HepG2 (cell line): ENCODE measurements at regions not wholly inside any gene's neighbourhood (a gene's known extent, or its start where the extent isn't known, plus 50 kb on each side); places are given as distances from the start of the nearest gene placed in this dataset.

Experiments used
- ATF7-NPFF ChIP-seq: sonication (generic); formaldehyde crosslinking; IDR thresholded peaks from 2 replicates; pipeline ENCODE4 v1.8.1; 2023; ENCODE audit warnings: mild to moderate bottlenecking, low read depth, missing genetic modification reagents, moderate library complexity
- CBX1 ChIP-seq: IDR thresholded peaks from one replicate; pipeline ENCODE4 v1.6.1; 2016; ENCODE audit warnings: antibody characterized with exemption, low read depth
- DMTF1 ChIP-seq: sonication (generic); formaldehyde crosslinking; IDR thresholded peaks from 2 replicates; pipeline ENCODE4 v1.4.0; 2020; ENCODE audit warnings: mild to moderate bottlenecking, missing genetic modification reagents
- FOSL2 ChIP-seq: sonication (generic); formaldehyde crosslinking; IDR thresholded peaks from 2 replicates; pipeline ENCODE4 v1.4.0; 2020; ENCODE audit warnings: missing genetic modification reagents
- FOXO1 ChIP-seq: sonication (generic); formaldehyde crosslinking; IDR thresholded peaks from 2 replicates; pipeline ENCODE4 v1.4.0; 2020; ENCODE audit warnings: missing genetic modification reagents
- HNRNPH1 ChIP-seq: fragments of 200-400 bp; formaldehyde crosslinking; optimal IDR thresholded peaks from 2 replicates; pipeline ENCODE3; 2017; ENCODE audit warnings: mild to moderate bottlenecking, low read depth, low read length
- JUND ChIP-seq: sonication (generic); formaldehyde crosslinking; IDR thresholded peaks from 2 replicates; pipeline ENCODE4 v1.8.0; 2022; ENCODE audit warnings: mild to moderate bottlenecking, missing genetic modification reagents
- KLF15 ChIP-seq: sonication (generic); formaldehyde crosslinking; IDR thresholded peaks from 2 replicates; pipeline ENCODE4 v1.8.1; 2023; ENCODE audit warnings: borderline replicate concordance, mild to moderate bottlenecking, inconsistent platforms, missing genetic modification reagents, mixed read lengths
- NFKBIZ ChIP-seq: IDR thresholded peaks from 2 replicates; pipeline ENCODE4 v1.6.1; 2018; ENCODE audit warnings: missing genetic modification reagents, missing compliant biosample characterization
- NR2F6 ChIP-seq, 2 experiments: IDR thresholded peaks; 2 replicates each; pipeline ENCODE4 v1.6.1; 2016; ENCODE audit warnings: antibody characterized with exemption in 1 of 2, mild to moderate bottlenecking in 1 of 2
- NRL ChIP-seq: sonication (generic); formaldehyde crosslinking; IDR thresholded peaks from 2 replicates; pipeline ENCODE4 v1.5.0; 2020; ENCODE audit warnings: missing genetic modification reagents, mild to moderate bottlenecking, moderate library complexity, borderline replicate concordance
- PHF21A ChIP-seq: sonication (generic); formaldehyde crosslinking; IDR thresholded peaks from 2 replicates; pipeline ENCODE4 v1.5.0; 2020; ENCODE audit warnings: mild to moderate bottlenecking, missing genetic modification reagents
- RARA ChIP-seq: IDR thresholded peaks from 2 replicates; pipeline ENCODE4 v1.6.1; 2016; ENCODE audit warnings: missing genetic modification reagents, missing compliant biosample characterization
- RXRB ChIP-seq: IDR thresholded peaks from 2 replicates; pipeline ENCODE4 v1.6.1; 2016; ENCODE audit warnings: borderline replicate concordance, missing genetic modification reagents, missing compliant biosample characterization
- SKIL ChIP-seq: sonication (generic); formaldehyde crosslinking; IDR thresholded peaks from 2 replicates; pipeline ENCODE4 v1.8.0; 2022; ENCODE audit warnings: missing genetic modification reagents, mild to moderate bottlenecking, moderate library complexity, borderline replicate concordance
- SPEN ChIP-seq: sonication (generic); formaldehyde crosslinking; IDR thresholded peaks from 2 replicates; pipeline ENCODE4 v1.5.1; 2020; ENCODE audit warnings: low read depth, mild to moderate bottlenecking, missing genetic modification reagents
- ZNF256 ChIP-seq: sonication (generic); formaldehyde crosslinking; conservative IDR thresholded peaks from 2 replicates; pipeline ENCODE4 v1.4.0; 2020; ENCODE audit warnings: missing genetic modification reagents
- ZNF296 ChIP-seq: sonication (generic); formaldehyde crosslinking; conservative IDR thresholded peaks from 2 replicates; pipeline ENCODE4 v1.5.0; 2020; ENCODE audit warnings: mild to moderate bottlenecking, missing genetic modification reagents
- ZNF501 ChIP-seq: sonication (generic); formaldehyde crosslinking; IDR thresholded peaks from 2 replicates; pipeline ENCODE4 v1.5.1; 2020; ENCODE audit warnings: mild to moderate bottlenecking, moderate library complexity, missing genetic modification reagents
- ZNF572 ChIP-seq: sonication (generic); formaldehyde crosslinking; IDR thresholded peaks from 2 replicates; pipeline ENCODE4 v1.5.1; 2020; ENCODE audit warnings: mild to moderate bottlenecking, missing genetic modification reagents
- ZSCAN9 ChIP-seq: IDR thresholded peaks from 2 replicates; pipeline ENCODE4 v1.6.1; 2016; ENCODE audit warnings: borderline replicate concordance
- TF ChIP-seq, protein P1 (sequence below): sonication (generic); formaldehyde crosslinking; IDR thresholded peaks from 2 replicates; pipeline ENCODE4 v1.9.0; 2022; ENCODE audit warnings: missing genetic modification reagents, mild to moderate bottlenecking, borderline replicate concordance
- TF ChIP-seq, protein P2 (sequence below): IDR thresholded peaks from 2 replicates; pipeline ENCODE4 v1.6.1; 2016

GRCh38 chr6:37109714-37110499 is 60.0 kb upstream of the PIM1 start (continued):
- TF ChIP-seq PHF21A = 0 out of 2 replicates have a peak, but pooled peaks have one; percentile 12
- 0 out of 2 replicates have a peak, but pooled peaks have one; percentile 0 for TF ChIP-seq SPEN (CRISPR knock-in tag)
- TF ChIP-seq, protein P1, sequence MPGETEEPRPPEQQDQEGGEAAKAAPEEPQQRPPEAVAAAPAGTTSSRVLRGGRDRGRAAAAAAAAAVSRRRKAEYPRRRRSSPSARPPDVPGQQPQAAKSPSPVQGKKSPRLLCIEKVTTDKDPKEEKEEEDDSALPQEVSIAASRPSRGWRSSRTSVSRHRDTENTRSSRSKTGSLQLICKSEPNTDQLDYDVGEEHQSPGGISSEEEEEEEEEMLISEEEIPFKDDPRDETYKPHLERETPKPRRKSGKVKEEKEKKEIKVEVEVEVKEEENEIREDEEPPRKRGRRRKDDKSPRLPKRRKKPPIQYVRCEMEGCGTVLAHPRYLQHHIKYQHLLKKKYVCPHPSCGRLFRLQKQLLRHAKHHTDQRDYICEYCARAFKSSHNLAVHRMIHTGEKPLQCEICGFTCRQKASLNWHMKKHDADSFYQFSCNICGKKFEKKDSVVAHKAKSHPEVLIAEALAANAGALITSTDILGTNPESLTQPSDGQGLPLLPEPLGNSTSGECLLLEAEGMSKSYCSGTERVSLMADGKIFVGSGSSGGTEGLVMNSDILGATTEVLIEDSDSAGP (CRISPR knock-in tag) = peak; percentile 49; the same call in 1 of the 2 replicates
- no peak for TF ChIP-seq FOSL2 (CRISPR knock-in tag)
- TF ChIP-seq RXRB (CRISPR knock-in tag) = peak; percentile 28; the same call in 1 of the 2 replicates
- no peak for TF ChIP-seq DMTF1 (CRISPR knock-in tag)
- TF ChIP-seq ZSCAN9 (CRISPR knock-in tag) = 0 out of 2 replicates have a peak, but pooled peaks have one; percentile 31
- no peak for TF ChIP-seq ZNF256 (CRISPR knock-in tag)
- no peak for TF ChIP-seq NR2F6 (IDR thresholded peaks at IDR 0.05)
- 0 out of 2 replicates have a peak, but pooled peaks have one; percentile 3 for TF ChIP-seq NR2F6 (CRISPR knock-in tag; IDR thresholded peaks at IDR 0.05)
- TF ChIP-seq NFKBIZ (CRISPR knock-in tag) = 0 out of 2 replicates have a peak, but pooled peaks have one; percentile 57
- TF ChIP-seq, protein P2, sequence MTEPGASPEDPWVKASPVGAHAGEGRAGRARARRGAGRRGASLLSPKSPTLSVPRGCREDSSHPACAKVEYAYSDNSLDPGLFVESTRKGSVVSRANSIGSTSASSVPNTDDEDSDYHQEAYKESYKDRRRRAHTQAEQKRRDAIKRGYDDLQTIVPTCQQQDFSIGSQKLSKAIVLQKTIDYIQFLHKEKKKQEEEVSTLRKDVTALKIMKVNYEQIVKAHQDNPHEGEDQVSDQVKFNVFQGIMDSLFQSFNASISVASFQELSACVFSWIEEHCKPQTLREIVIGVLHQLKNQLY (CRISPR knock-in tag) = peak; percentile 55; the same call in 1 of the 2 replicates
- TF ChIP-seq HNRNPH1 = no peak
- 0 out of 2 replicates have a peak, but pooled peaks have one; percentile 29 for TF ChIP-seq ZNF572
- 0 out of 2 replicates have a peak, but pooled peaks have one; percentile 27 for TF ChIP-seq ATF7-NPFF
- no peak for TF ChIP-seq KLF15
- TF ChIP-seq SKIL = no peak
- TF ChIP-seq NRL = peak; percentile 27; the same call in 1 of the 2 replicates
- TF ChIP-seq CBX1 = peak; percentile 28
- no peak for TF ChIP-seq ZNF296 (CRISPR knock-in tag)
- peak; percentile 64; the same call in 1 of the 2 replicates for TF ChIP-seq ZNF501
- TF ChIP-seq RARA = peak; percentile 46; the same call in 1 of the 2 replicates
- TF ChIP-seq FOXO1 (CRISPR knock-in tag) = peak; percentile 66
- TF ChIP-seq JUND = no peak
